ENCODE measurements at regions not wholly inside any gene's neighbourhood (a gene's known extent, or its start where the extent isn't known, plus 50 kb on each side); places are given as distances from the start of the nearest gene placed in this dataset.

- Histone ChIP-seq H3K4me3 (no peak overlapping the region), H2AFZ (no peak overlapping the region), H3K79me2 (no peaks in the 10 kb centered on the region), H4K20me1 (ENCODE audit: insufficient read depth, poor library complexity, severe bottlenecking) (no peaks in the 10 kb centered on the region), H3K27me3 (no peaks in the 10 kb centered on the region), H3K4me2 (no peak overlapping the region), H3K9me2 (replicated peaks; ENCODE audit: insufficient read depth) (no peaks in the 10 kb centered on the region), H3K36me3 (replicated peaks; ENCODE audit: insufficient read depth, low read depth) (no peaks in the 10 kb centered on the region), H3K9me3 (ENCODE audit: low read depth) (no peaks in the 10 kb centered on the region), H3K4me1 (ENCODE audit: insufficient read depth) (no peaks in the 10 kb centered on the region), H3K27ac (no peak overlapping the region)
- WGBS (ENCODE audit: low lambda C conversion rate, missing lambda C conversion rate), result 88% methylated on average over 3 of the region's 3 CpGs
- DNase-seq (ENCODE audit: low spot score), result no peak
- TF ChIP-seq EZH2 (IDR thresholded peaks at IDR 0.05; ENCODE audit: borderline replicate concordance) (no peak), CTCF (IDR thresholded peaks at IDR 0.05; ENCODE audit: poor library complexity) (no peak), EZH2phosphoT487 (IDR thresholded peaks at IDR 0.05; ENCODE audit: low read depth, severe bottlenecking, unreplicated experiment) (no peak)
Observed at GRCh38 chr4:111921714-111922113, 223.5 kb upstream of the FAM241A start.

GRCh38 chr4:111923786-111924185 lies 221.5 kb upstream of the FAM241A start:
- no peak overlapping the region for H3K4me2 ChIP-seq
- no peaks in the 10 kb centered on the region for H3K27me3 ChIP-seq
- H4K20me1 ChIP-seq (ENCODE audit: insufficient read depth, poor library complexity, severe bottlenecking), result no peaks in the 10 kb centered on the region
- H3K9me2 ChIP-seq (replicated peaks; ENCODE audit: insufficient read depth), result no peaks in the 10 kb centered on the region
- no peak for DNase-seq (ENCODE audit: low spot score)
- H2AFZ ChIP-seq, result no peak overlapping the region
- H3K9me3 ChIP-seq (ENCODE audit: low read depth), result no peaks in the 10 kb centered on the region
- 93% methylated on average over 6 of the region's 6 CpGs for WGBS (ENCODE audit: low lambda C conversion rate, missing lambda C conversion rate)
- TF ChIP-seq CTCF (IDR thresholded peaks at IDR 0.05; ENCODE audit: poor library complexity) (no peak), EZH2 (IDR thresholded peaks at IDR 0.05; ENCODE audit: borderline replicate concordance) (no peak), EZH2phosphoT487 (IDR thresholded peaks at IDR 0.05; ENCODE audit: low read depth, severe bottlenecking, unreplicated experiment) (no peak)
- no peaks in the 10 kb centered on the region for H3K36me3 ChIP-seq (replicated peaks; ENCODE audit: insufficient read depth, low read depth)
- H3K27ac ChIP-seq, result no peak overlapping the region
- no peaks in the 10 kb centered on the region for H3K4me1 ChIP-seq (ENCODE audit: insufficient read depth)
- H3K4me3 ChIP-seq, result no peak overlapping the region
- H3K79me2 ChIP-seq, result no peaks in the 10 kb centered on the region

GRCh38 chr4:111924696-111925095 lies 220.6 kb upstream of the FAM241A start:
- no peak for DNase-seq (ENCODE audit: low spot score)
- H3K79me2 ChIP-seq, result no peaks in the 10 kb centered on the region
- no peak overlapping the region for H3K4me3 ChIP-seq
- no peaks in the 10 kb centered on the region for H3K27me3 ChIP-seq
- no peaks in the 10 kb centered on the region for H3K36me3 ChIP-seq (replicated peaks; ENCODE audit: insufficient read depth, low read depth)
- no peaks in the 10 kb centered on the region for H4K20me1 ChIP-seq (ENCODE audit: insufficient read depth, poor library complexity, severe bottlenecking)
- no peak overlapping the region for H3K4me2 ChIP-seq
- no peaks in the 10 kb centered on the region for H3K9me2 ChIP-seq (replicated peaks; ENCODE audit: insufficient read depth)
- H3K27ac ChIP-seq, result no peak overlapping the region
- TF ChIP-seq EZH2phosphoT487 (IDR thresholded peaks at IDR 0.05; ENCODE audit: low read depth, severe bottlenecking, unreplicated experiment) (no peak), CTCF (IDR thresholded peaks at IDR 0.05; ENCODE audit: poor library complexity) (no peak), EZH2 (IDR thresholded peaks at IDR 0.05; ENCODE audit: borderline replicate concordance) (no peak)
- H3K9me3 ChIP-seq (ENCODE audit: low read depth), result no peaks in the 10 kb centered on the region
- H2AFZ ChIP-seq, result no peak overlapping the region
- WGBS (ENCODE audit: low lambda C conversion rate, missing lambda C conversion rate), result 88% methylated on average over 1 of the region's 1 CpG
- H3K4me1 ChIP-seq (ENCODE audit: insufficient read depth), result no peaks in the 10 kb centered on the region

- no peaks in the 10 kb centered on the region for H4K20me1 ChIP-seq (ENCODE audit: insufficient read depth, poor library complexity, severe bottlenecking)
- H3K36me3 ChIP-seq (replicated peaks; ENCODE audit: insufficient read depth, low read depth), result no peaks in the 10 kb centered on the region
- no peaks in the 10 kb centered on the region for H3K9me2 ChIP-seq (replicated peaks; ENCODE audit: insufficient read depth)
- no peak overlapping the region for H3K4me2 ChIP-seq
- TF ChIP-seq EZH2phosphoT487 (IDR thresholded peaks at IDR 0.05; ENCODE audit: low read depth, severe bottlenecking, unreplicated experiment) (no peak), EZH2 (IDR thresholded peaks at IDR 0.05; ENCODE audit: borderline replicate concordance) (no peak), CTCF (IDR thresholded peaks at IDR 0.05; ENCODE audit: poor library complexity) (no peak)
- no peaks in the 10 kb centered on the region for H3K27me3 ChIP-seq
- WGBS (ENCODE audit: low lambda C conversion rate, missing lambda C conversion rate), result 88% methylated on average over 2 of the region's 2 CpGs
- DNase-seq (ENCODE audit: low spot score), result no peak
- no peaks in the 10 kb centered on the region for H3K9me3 ChIP-seq (ENCODE audit: low read depth)
- no peak overlapping the region for H3K4me3 ChIP-seq
- H2AFZ ChIP-seq, result no peak overlapping the region
- H3K4me1 ChIP-seq (ENCODE audit: insufficient read depth), result no peaks in the 10 kb centered on the region
- H3K27ac ChIP-seq, result no peak overlapping the region
- H3K79me2 ChIP-seq, result no peaks in the 10 kb centered on the region
Observed at GRCh38 chr4:111930659-111931058, 214.6 kb upstream of the FAM241A start.
